ENCODE measurements at regions not wholly inside any gene's neighbourhood (a gene's known extent, or its start where the extent isn't known, plus 50 kb on each side); places are given as distances from the start of the nearest gene placed in this dataset.

DNA sequence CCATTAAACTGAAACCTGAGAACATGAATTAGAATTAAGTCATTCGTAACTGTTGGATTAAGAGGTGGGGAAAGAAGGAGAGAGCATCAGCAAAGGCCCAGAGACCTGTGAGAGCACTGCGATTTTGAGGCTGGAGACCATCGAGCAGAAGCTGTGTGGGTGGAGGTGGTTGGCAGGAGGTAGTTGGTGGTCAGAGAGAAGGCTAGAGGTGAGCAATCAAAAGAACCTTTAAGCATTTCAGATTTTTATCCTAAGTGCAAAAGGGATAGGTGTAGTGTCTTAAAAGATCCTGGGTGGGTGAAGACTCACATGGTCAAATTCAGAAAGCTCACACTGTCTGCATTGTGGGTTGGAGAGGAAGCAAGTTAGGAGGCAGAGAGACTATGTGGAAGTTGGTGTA lies 65.1 kb upstream of the TEX264 start:
- no peak for TF ChIP-seq FOXA1 (IDR thresholded peaks at IDR 0.05)
- TF ChIP-seq SP1 (IDR thresholded peaks at IDR 0.05) = no peak
